Vagina (tissue), 2 donors: ENCODE measurements at regions not wholly inside any gene's neighbourhood (a gene's known extent, or its start where the extent isn't known, plus 50 kb on each side); places are given as distances from the start of the nearest gene placed in this dataset.
"Not testable (repeated sequence)": the region's sequence is repeated elsewhere in the genome, so short reads cannot be mapped to it uniquely, and the experiment has no call there.

Experiments
- DNase-seq, 2 donors: peaks; one replicate each; pipeline ENCODE4 v3.0.0-alpha.2; 2017; ENCODE audit errors: extremely low spot score in 2 of 2
- H3K27ac ChIP-seq: fragments of 200-600 bp; sonication (generic); one replicate; pipeline ENCODE4 v1.5.1; 2019
- H3K27me3 ChIP-seq: fragments of 200-600 bp; sonication (generic); one replicate; pipeline ENCODE4 v1.5.1; 2019
- H3K36me3 ChIP-seq, 2 donors: fragments of 200-600 bp; sonication (generic); one replicate each; pipeline ENCODE4 v1.5.1; 2017 to 2019
- H3K4me1 ChIP-seq: fragments of 200-600 bp; sonication (generic); one replicate; pipeline ENCODE4 v1.5.1; 2019
- H3K4me3 ChIP-seq, 2 donors: fragments of 200-600 bp; sonication (generic); 1 replicate in 1 of 2; 2 replicates in 1 of 2; pipeline ENCODE4 v1.5.1; 2016 to 2019
- H3K9me3 ChIP-seq: fragments of 200-600 bp; sonication (generic); one replicate; pipeline ENCODE4 v1.5.1; 2019
- POLR2A ChIP-seq, 2 donors: fragments of 450-650 bp; IDR thresholded peaks; one replicate each; pipeline ENCODE4 v1.6.1; 2017; ENCODE audit warnings: antibody characterized with exemption in 2 of 2, mild to moderate bottlenecking in 2 of 2, moderate library complexity in 2 of 2
- POLR2AphosphoS5 ChIP-seq, 2 donors: sonication (generic); formaldehyde crosslinking; IDR thresholded peaks; one replicate each; pipeline ENCODE4 v1.9.0; 2017; ENCODE audit warnings: antibody characterized with exemption in 2 of 2, mild to moderate bottlenecking in 2 of 2, low read depth in 1 of 2; ENCODE audit not compliant: insufficient read depth in 1 of 2
- intact Hi-C: fragments of 100-400 bp; cut with DNase I; formaldehyde crosslinking; loops from one replicate; pipeline ENCODE4 v1.15.1; 2023
- TF ChIP-seq, protein P1 (sequence below), 3 experiments: fragments of 450-650 bp in 2 of 3; fragments of 200-600 bp in 1 of 3; sonication (generic) in 1 of 3; IDR thresholded peaks; one replicate each; pipeline ENCODE4 v1.5.1; 2017 to 2019; ENCODE audit warnings: antibody characterized with exemption in 3 of 3, mild to moderate bottlenecking in 2 of 3, moderate library complexity in 2 of 3

DNA sequence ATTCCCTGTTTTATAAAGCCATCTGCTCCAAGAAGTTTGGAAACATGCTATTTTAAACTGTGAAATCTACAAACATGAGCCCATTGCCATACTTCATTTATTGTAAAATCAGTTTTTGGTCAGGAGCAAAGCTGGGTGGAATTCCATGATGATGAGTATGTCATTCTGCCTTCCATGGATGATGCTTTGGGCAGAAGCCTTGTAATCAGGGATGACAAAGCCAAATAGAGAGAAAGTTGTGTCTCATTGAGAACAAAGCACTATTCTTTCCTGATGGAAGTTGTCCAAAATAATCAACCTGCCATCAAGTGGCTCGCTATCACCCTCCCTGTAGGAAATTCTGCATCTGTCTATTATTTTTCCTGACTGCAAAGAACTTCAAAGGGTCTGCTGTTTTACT, 313.0 kb upstream of the DEFB112 start:
- no peak for DNase-seq
- no peaks in the 10 kb centered on the region for H3K27me3 ChIP-seq
- TF ChIP-seq, protein P1, sequence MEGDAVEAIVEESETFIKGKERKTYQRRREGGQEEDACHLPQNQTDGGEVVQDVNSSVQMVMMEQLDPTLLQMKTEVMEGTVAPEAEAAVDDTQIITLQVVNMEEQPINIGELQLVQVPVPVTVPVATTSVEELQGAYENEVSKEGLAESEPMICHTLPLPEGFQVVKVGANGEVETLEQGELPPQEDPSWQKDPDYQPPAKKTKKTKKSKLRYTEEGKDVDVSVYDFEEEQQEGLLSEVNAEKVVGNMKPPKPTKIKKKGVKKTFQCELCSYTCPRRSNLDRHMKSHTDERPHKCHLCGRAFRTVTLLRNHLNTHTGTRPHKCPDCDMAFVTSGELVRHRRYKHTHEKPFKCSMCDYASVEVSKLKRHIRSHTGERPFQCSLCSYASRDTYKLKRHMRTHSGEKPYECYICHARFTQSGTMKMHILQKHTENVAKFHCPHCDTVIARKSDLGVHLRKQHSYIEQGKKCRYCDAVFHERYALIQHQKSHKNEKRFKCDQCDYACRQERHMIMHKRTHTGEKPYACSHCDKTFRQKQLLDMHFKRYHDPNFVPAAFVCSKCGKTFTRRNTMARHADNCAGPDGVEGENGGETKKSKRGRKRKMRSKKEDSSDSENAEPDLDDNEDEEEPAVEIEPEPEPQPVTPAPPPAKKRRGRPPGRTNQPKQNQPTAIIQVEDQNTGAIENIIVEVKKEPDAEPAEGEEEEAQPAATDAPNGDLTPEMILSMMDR (IDR thresholded peaks at IDR 0.05): no peak
- TF ChIP-seq POLR2A (IDR thresholded peaks at IDR 0.05) (no peak), POLR2AphosphoS5 (IDR thresholded peaks at IDR 0.05; ENCODE audit: insufficient read depth in 1 of 2, low read depth in 1 of 2) (no peak)
- no peaks in the 10 kb centered on the region for H3K4me1 ChIP-seq
- H3K4me3 ChIP-seq: no peak overlapping the region
- H3K36me3 ChIP-seq: no peaks in the 10 kb centered on the region
- no peak overlapping the region for H3K27ac ChIP-seq
- intact Hi-C loops: no loop called here
- H3K9me3 ChIP-seq: no peaks in the 10 kb centered on the region

DNA sequence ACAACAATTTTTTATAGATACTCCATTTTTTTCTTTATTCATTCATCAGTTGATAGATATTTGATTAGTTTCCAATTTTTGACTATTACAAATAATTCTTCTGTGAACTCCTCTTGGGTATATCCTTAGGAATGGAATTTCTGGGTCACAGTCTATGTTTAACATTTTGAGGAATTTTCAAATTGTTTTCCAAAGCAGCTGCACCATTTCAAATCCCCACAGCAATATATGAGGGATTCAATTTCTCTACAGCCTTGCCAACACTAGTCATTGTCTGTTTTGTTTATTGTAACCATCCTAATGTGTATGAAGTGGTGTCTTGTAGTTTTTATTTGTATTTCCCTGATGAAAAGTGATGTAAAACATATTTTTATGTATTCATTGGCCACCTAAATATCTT, 320.3 kb upstream of the DEFB112 start:
- no peaks in the 10 kb centered on the region for H3K9me3 ChIP-seq
- no peaks in the 10 kb centered on the region for H3K27me3 ChIP-seq
- DNase-seq: no peak
- H3K4me1 ChIP-seq: no peaks in the 10 kb centered on the region
- no peaks in the 10 kb centered on the region for H3K36me3 ChIP-seq
- no peak for TF ChIP-seq POLR2AphosphoS5 (IDR thresholded peaks at IDR 0.05; ENCODE audit: insufficient read depth in 1 of 2, low read depth in 1 of 2)
- TF ChIP-seq, protein P1 (IDR thresholded peaks at IDR 0.05): no peak
- no peak for TF ChIP-seq POLR2A (IDR thresholded peaks at IDR 0.05)
- no peak overlapping the region for H3K27ac ChIP-seq
- intact Hi-C loops: no loop called here
- no peak overlapping the region for H3K4me3 ChIP-seq

DNA sequence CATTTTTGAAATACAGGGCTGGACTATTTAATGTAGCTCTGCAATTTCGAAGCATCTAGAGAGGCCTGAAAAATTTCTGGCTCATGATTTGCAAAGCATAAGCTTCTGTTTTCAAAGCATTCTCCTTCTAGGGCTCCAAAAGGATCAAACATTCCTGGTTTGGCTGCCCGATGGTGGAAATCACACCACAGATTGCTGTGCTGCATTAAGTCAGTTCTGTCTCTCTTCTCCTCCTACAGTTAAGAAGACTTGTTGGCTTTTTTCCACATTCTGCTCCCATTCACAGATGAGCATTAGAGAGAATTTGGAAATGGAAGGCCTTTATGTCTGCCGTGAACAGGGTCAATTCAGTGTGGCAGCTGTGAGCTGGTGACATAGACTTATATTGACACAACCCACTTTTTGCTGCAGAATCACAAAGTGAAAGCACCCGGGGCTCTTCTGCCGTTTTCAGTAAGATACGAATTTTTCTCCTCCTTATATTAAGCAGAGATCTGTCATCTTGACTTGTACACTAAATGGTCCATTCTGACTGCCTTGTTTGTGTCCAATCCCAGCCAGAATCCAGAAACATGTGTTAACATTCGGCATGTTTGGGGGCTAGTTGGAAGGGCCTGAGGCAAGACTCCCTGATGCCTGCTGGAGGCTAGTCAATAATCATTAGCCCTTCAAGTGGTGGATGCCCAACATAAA, 330.8 kb upstream of the DEFB112 start:
- TF ChIP-seq POLR2A (IDR thresholded peaks at IDR 0.05): no peak
- TF ChIP-seq, protein P1 (IDR thresholded peaks at IDR 0.05): no peak
- no peak for TF ChIP-seq POLR2AphosphoS5 (IDR thresholded peaks at IDR 0.05; ENCODE audit: insufficient read depth in 1 of 2, low read depth in 1 of 2)
- no peaks in the 10 kb centered on the region for H3K27me3 ChIP-seq
- no peaks in the 10 kb centered on the region for H3K36me3 ChIP-seq
- no peak overlapping the region for H3K4me3 ChIP-seq
- intact Hi-C loops: no loop called here
- no peaks in the 10 kb centered on the region for H3K9me3 ChIP-seq
- DNase-seq: no peak
- H3K27ac ChIP-seq: no peak overlapping the region
- no peaks in the 10 kb centered on the region for H3K4me1 ChIP-seq

DNA sequence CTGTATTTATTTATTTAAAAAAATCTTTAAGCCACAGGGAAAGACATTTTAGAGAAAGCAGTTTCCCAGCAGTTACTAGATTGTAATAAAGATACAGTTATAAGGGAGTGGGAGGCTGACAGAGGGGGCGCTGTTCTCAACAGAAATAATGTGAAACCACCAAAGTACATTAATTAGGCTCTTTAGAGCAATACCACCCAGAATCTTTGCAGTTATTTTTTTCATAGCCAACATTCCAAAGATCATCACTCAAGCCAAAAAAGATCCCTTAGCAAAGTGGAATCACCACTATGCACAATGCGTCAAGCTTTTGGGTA, 331.3 kb upstream of the DEFB112 start:
- Histone ChIP-seq H3K4me1 (no peaks in the 10 kb centered on the region), H3K36me3 (no peaks in the 10 kb centered on the region), H3K4me3 (no peak overlapping the region), H3K27me3 (no peaks in the 10 kb centered on the region), H3K27ac (no peak overlapping the region), H3K9me3 (no peaks in the 10 kb centered on the region)
- intact Hi-C loops: no loop called here
- TF ChIP-seq POLR2AphosphoS5 (IDR thresholded peaks at IDR 0.05; ENCODE audit: insufficient read depth in 1 of 2, low read depth in 1 of 2) (no peak), POLR2A (IDR thresholded peaks at IDR 0.05) (no peak)
- TF ChIP-seq, protein P1 (IDR thresholded peaks at IDR 0.05): no peak
- no peak for DNase-seq

DNA sequence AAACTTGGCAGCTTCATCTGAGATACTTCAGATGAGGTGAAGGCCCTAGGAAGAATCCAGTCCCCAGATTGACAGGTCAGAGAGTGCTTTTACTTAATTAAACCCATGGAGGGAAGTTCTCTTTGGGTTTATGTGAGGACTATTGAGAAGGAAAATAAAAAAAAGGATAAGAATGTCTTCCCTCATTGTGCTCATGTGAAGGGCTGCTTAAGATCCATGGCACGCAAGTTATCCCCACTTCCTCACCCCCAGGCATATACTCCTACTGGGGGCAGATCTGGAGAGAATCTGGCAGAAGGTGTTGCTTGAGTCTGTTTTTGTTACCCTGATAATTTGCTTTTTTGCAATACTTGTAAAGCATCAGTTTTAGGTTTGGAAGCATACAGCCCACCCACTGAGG, 322.9 kb upstream of the TFAP2D start:
- DNase-seq: no peak
- Histone ChIP-seq H3K4me1 (no peaks in the 10 kb centered on the region), H3K27me3 (no peaks in the 10 kb centered on the region), H3K36me3 (no peaks in the 10 kb centered on the region), H3K4me3 (no peak overlapping the region), H3K9me3 (no peaks in the 10 kb centered on the region), H3K27ac (no peak overlapping the region)
- intact Hi-C loops: no loop called here
- TF ChIP-seq, protein P1 (IDR thresholded peaks at IDR 0.05): no peak
- TF ChIP-seq POLR2AphosphoS5 (IDR thresholded peaks at IDR 0.05; ENCODE audit: insufficient read depth in 1 of 2, low read depth in 1 of 2) (no peak), POLR2A (IDR thresholded peaks at IDR 0.05) (no peak)

DNA sequence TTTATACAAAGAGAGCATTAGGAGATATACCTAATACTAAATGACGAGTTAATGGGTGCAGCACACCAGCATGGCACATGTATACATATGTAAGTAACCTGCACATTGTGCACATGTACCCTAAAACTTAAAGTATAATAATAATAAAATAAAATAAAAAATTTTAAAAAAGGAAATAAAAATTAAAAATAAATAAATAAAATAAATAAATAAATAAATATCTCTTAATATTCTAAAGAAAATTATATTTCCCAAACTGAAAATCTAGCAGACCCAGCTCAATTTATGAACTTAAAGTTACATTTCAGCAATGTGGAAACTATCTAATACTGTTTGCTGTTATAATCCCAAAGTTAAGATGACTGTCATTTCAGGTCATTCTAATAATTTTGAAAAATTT, 319.2 kb upstream of the TFAP2D start:
- H3K27me3 ChIP-seq, H3K9me3 ChIP-seq, H3K4me3 ChIP-seq, DNase-seq, H3K36me3 ChIP-seq, H3K4me1 ChIP-seq, intact Hi-C loops, H3K27ac ChIP-seq: not testable (repeated sequence)
